Aorta (tissue), 5 donors: ENCODE measurements at regions not wholly inside any gene's neighbourhood (a gene's known extent, or its start where the extent isn't known, plus 50 kb on each side); places are given as distances from the start of the nearest gene placed in this dataset.

Experiments
- ATAC-seq: fragments of 200-7000 bp; cut with Tn5 transposase; one replicate; pipeline ENCODE4 v1.9.1; 2022; ENCODE audit warnings: moderate library complexity; ENCODE audit not compliant: low FRiP score
- DNase-seq, 2 donors: peaks; one replicate each; pipeline ENCODE4 v3.0.0-alpha.2; 2020
- H3K27ac ChIP-seq, 2 donors: one replicate each; pipeline ENCODE4 v1.5.1; 2013; ENCODE audit warnings: low read length in 2 of 2, mild to moderate bottlenecking in 2 of 2, moderate library complexity in 2 of 2, control low read depth in 1 of 2, inconsistent platforms in 1 of 2, low read depth in 1 of 2
- H3K27me3 ChIP-seq, 2 donors: one replicate each; pipeline ENCODE4 v1.6.1; 2013; ENCODE audit warnings: control low read depth in 1 of 2, low read length in 1 of 2, mild to moderate bottlenecking in 1 of 2, moderate library complexity in 1 of 2; ENCODE audit not compliant: insufficient read depth in 2 of 2, control insufficient read depth in 1 of 2
- H3K36me3 ChIP-seq, 2 donors: one replicate each; pipeline ENCODE4 v1.6.1; 2013; ENCODE audit warnings: control low read depth in 1 of 2, low read length in 1 of 2, mild to moderate bottlenecking in 1 of 2; ENCODE audit not compliant: insufficient read depth in 2 of 2, control insufficient read depth in 1 of 2
- H3K4me1 ChIP-seq, 2 donors: one replicate each; pipeline ENCODE4 v1.6.1; 2013; ENCODE audit warnings: low read length in 2 of 2, control low read depth in 1 of 2, mild to moderate bottlenecking in 1 of 2, moderate library complexity in 1 of 2; ENCODE audit not compliant: insufficient read depth in 2 of 2, control insufficient read depth in 1 of 2
- H3K4me3 ChIP-seq, 2 donors: one replicate each; pipeline ENCODE4 v1.5.1; 2013; ENCODE audit warnings: low read length in 2 of 2, control low read depth in 1 of 2, mild to moderate bottlenecking in 1 of 2
- H3K9me3 ChIP-seq: one replicate; pipeline ENCODE4 v1.6.1; 2013; ENCODE audit warnings: mild to moderate bottlenecking, low read length; ENCODE audit not compliant: control insufficient read depth
- WGBS, 2 donors: extraction: QIAGEN DNeasy Blood & Tissue Kit; methylation state at CpG; one replicate each; pipeline ENCODE4 v1.1.7; 2013; 5-methylcytosine and 5-hydroxymethylcytosine counted together
- intact Hi-C, 2 donors: fragments of 100-400 bp; cut with DNase I; formaldehyde crosslinking; loops; one replicate each; pipeline versions ENCODE4 v1.14.2 to v1.15.0; 2022
- donor health status: healthy with polysubstance abuse.
- donor health status: Bipolar disorder and iron deficiency.
- donor health status: DM: no; HTN: no; CAD: no.
- donor health status: DM: no; HTN: no; CAD: no.
- donor health status: DM: yes; HTN: yes; CAD: no.

GRCh38 chr2:7472465-7472864, 555.3 kb downstream of the RNF144A start:
- ATAC-seq (no peak), DNase-seq (no peak)
- Histone ChIP-seq H3K27ac (no peak overlapping the region), H3K27me3 (no peaks in the 10 kb centered on the region), H3K4me3 (no peak overlapping the region), H3K9me3 (peaks cover 1% of the 10 kb centered on the region), H3K4me1 (no peaks in the 10 kb centered on the region), H3K36me3 (no peaks in the 10 kb centered on the region)
- WGBS, 2 donors, result 88 to 89% methylated on average over 2 of the region's 2 CpGs
- intact Hi-C loops, result no loop called here

GRCh38 chr2:7473135-7473771, 556.0 kb downstream of the RNF144A start:
- no peak overlapping the region for H3K4me3 ChIP-seq
- ATAC-seq (no peak), DNase-seq (no peak)
- WGBS, 2 donors, result 81 to 83% methylated on average over 7 of the region's 7 CpGs
- intact Hi-C loops, result no loop called here
- H3K9me3 ChIP-seq, result peaks cover 1% of the 10 kb centered on the region
- no peaks in the 10 kb centered on the region for H3K36me3 ChIP-seq
- H3K4me1 ChIP-seq, result no peaks in the 10 kb centered on the region
- H3K27me3 ChIP-seq, result no peaks in the 10 kb centered on the region
- no peak overlapping the region for H3K27ac ChIP-seq

- Histone ChIP-seq H3K36me3 (no peaks in the 10 kb centered on the region), H3K27me3 (no peaks in the 10 kb centered on the region), H3K9me3 (peaks cover 1% of the 10 kb centered on the region), H3K4me3 (no peak overlapping the region), H3K27ac (no peak overlapping the region), H3K4me1 (no peaks in the 10 kb centered on the region)
- no peak for ATAC-seq
- intact Hi-C loops, result no loop called here
- DNase-seq, result no peak
These were observed 559.2 kb downstream of the RNF144A start for GRCh38 chr2:7476371-7476770.

- no peak overlapping the region for H3K4me3 ChIP-seq
- H3K27me3 ChIP-seq, result no peaks in the 10 kb centered on the region
- intact Hi-C loops, result no loop called here
- peaks cover 1% of the 10 kb centered on the region for H3K9me3 ChIP-seq
- H3K4me1 ChIP-seq, result no peaks in the 10 kb centered on the region
- ATAC-seq (no peak), DNase-seq (no peak)
- H3K27ac ChIP-seq, result no peak overlapping the region
- H3K36me3 ChIP-seq, result no peaks in the 10 kb centered on the region
These were observed 562.4 kb downstream of the RNF144A start for GRCh38 chr2:7479603-7480002.

DNA sequence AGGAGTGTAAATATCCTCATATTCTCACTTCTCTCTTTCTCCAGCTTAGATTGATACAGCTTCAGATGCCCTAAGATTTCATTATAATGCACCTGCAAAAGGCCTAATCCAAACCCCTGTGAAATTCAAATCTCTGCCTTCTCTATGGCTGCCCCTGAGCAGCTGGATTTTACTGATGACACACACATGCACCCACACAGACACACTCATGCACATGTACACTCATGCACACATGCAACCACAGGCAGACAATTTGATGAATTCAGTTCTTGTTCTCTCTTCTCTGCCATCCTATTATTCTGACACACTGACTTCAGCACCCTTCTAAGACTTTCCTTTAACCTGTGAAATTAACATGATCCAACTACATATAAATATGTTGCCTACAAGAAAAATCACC, 563.2 kb downstream of the RNF144A start:
- Histone ChIP-seq H3K4me1 (no peaks in the 10 kb centered on the region), H3K36me3 (no peaks in the 10 kb centered on the region), H3K4me3 (no peak overlapping the region), H3K9me3 (peaks cover 1% of the 10 kb centered on the region), H3K27ac (no peak overlapping the region), H3K27me3 (no peaks in the 10 kb centered on the region)
- intact Hi-C loops, result no loop called here
- ATAC-seq (no peak), DNase-seq (no peak)

GRCh38 chr2:7490672-7491071, 573.5 kb downstream of the RNF144A start:
- intact Hi-C loops, result no loop called here
- no peaks in the 10 kb centered on the region for H3K36me3 ChIP-seq
- ATAC-seq, result no peak
- H3K4me1 ChIP-seq, result no peaks in the 10 kb centered on the region
- H3K27me3 ChIP-seq, result no peaks in the 10 kb centered on the region
- no peak for DNase-seq
- no peak overlapping the region for H3K27ac ChIP-seq
- H3K4me3 ChIP-seq, result no peak overlapping the region
- WGBS, 2 donors, result 72 to 86% methylated on average over 5 of the region's 5 CpGs
- H3K9me3 ChIP-seq, result no peaks in the 10 kb centered on the region

GRCh38 chr2:7492719-7493118, 575.5 kb downstream of the RNF144A start:
- whole genome bisulfite sequencing, 2 donors, result 84 to 89% methylated on average over 1 of the region's 1 CpG
- intact Hi-C loops, result no loop called here
- no peak for ATAC-seq

DNA sequence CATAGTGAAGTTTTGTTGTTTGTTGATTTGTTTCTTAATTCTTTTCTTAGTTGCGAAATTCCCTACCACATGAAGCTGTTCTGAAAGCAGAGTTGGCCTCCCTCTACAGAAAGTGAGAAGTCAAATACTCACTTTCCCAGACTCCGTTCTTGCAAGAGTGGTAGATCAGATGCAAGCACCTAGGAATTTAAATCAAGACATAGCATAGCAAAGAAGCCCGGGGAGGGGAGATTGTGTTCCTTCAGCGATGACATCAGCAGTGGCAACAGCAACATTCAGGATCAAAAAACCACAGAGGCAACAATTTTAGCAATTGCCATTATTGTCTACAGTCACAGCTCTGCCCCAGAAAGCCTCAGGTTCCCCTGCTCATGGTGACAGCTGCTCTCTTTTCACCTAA, 580.0 kb downstream of the RNF144A start:
- intact Hi-C loops, result no loop called here
- Histone ChIP-seq H3K36me3 (no peaks in the 10 kb centered on the region), H3K27ac (no peak overlapping the region), H3K9me3 (no peaks in the 10 kb centered on the region), H3K4me1 (no peaks in the 10 kb centered on the region), H3K4me3 (no peak overlapping the region), H3K27me3 (no peaks in the 10 kb centered on the region)
- DNase-seq (no peak), ATAC-seq (no peak)
- WGBS, 2 donors, result 75 to 83% methylated on average over 4 of the region's 4 CpGs

More at GRCh38 chr2:7492719-7493118, 575.5 kb downstream of the RNF144A start:
- Histone ChIP-seq H3K27ac (no peak overlapping the region), H3K4me3 (no peak overlapping the region), H3K4me1 (no peaks in the 10 kb centered on the region), H3K27me3 (no peaks in the 10 kb centered on the region), H3K9me3 (no peaks in the 10 kb centered on the region), H3K36me3 (no peaks in the 10 kb centered on the region)
- no peak for DNase-seq

- Histone ChIP-seq H3K27ac (no peak overlapping the region), H3K4me3 (no peak overlapping the region), H3K36me3 (no peaks in the 10 kb centered on the region), H3K9me3 (no peaks in the 10 kb centered on the region), H3K4me1 (no peaks in the 10 kb centered on the region), H3K27me3 (no peaks in the 10 kb centered on the region)
- no peak for DNase-seq
- WGBS, 2 donors, result 88 to 92% methylated on average over 2 of the region's 2 CpGs
- no peak for ATAC-seq
- intact Hi-C loops, result no loop called here
These were observed 581.8 kb downstream of the RNF144A start for GRCh38 chr2:7499018-7499417.
